Activated CD8-positive, alpha-beta memory T cell treated with anti-CD3 and anti-CD28 coated beads, Interleukin-2, amount 50 U/mL, for 1 hour (primary cell): ENCODE measurements at regions not wholly inside any gene's neighbourhood (a gene's known extent, or its start where the extent isn't known, plus 50 kb on each side); places are given as distances from the start of the nearest gene placed in this dataset.

ENCODE experiments used
- DNase-seq: peaks from one replicate; pipeline ENCODE4 v3.0.0-alpha.2; 2020; ENCODE audit errors: extremely low read depth

DNA sequence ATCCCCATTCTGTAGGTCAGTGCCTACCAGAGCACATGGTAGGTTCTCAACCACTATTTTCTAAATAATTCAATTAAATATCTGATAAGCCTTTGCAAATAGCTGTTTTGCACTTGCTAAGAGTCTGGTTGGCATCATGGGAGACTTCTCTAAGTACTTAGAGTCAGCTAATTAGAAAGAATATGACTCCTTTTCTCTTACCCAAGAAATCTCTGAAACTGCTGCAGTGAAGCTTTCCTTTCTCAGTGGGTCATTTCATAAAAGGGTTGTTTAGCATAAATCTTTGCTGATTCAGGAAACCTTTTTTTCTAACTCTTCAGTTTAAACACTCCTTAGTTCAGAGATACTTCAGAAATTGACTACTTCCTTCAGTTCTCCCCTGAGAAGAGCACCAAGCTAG is 438.9 kb downstream of the ADRA2A start:
- no peak for DNase-seq

GRCh38 chr10:111516144-111516543 is 439.3 kb downstream of the ADRA2A start:
- no peak for DNase-seq

DNA sequence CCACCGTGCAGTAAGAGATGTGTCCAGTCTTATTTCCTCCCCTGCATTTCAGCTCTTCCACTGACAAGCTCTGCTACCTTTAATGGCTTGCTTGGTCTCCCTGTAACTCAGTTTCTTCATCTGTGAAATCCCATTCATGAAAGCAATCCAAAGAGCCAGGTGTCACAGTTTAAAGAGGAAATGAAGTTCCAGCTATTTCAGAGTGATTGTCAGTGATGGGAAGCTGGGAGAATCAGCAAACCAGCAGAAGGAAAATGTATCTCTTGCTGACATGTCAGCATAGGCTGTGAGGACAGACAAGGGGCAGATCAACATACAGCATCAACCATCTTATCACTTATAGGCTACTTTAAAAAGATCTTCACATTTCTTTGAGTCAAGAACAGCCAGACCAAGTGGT is 445.3 kb downstream of the ADRA2A start:
- no peak for DNase-seq

DNA sequence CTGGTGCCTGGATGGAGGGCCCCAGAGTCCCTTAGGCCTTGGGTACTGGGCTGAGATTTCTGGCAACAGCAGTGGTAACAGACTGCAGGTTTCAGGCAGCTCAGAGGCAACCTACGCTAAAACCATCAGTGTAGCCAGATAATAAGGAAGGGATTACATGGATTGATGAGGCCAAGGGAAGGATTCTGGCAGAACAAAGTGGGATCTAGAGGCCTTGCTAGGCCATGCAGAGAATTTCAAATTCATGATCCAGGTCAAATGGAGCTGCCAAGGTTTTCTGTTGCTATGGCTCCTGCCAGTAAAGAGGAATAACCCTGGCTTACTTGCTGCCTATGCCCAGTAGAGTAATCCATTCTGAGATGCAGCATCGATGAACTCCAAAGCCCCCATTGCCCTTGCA is 445.7 kb downstream of the ADRA2A start:
- DNase-seq = no peak

DNA sequence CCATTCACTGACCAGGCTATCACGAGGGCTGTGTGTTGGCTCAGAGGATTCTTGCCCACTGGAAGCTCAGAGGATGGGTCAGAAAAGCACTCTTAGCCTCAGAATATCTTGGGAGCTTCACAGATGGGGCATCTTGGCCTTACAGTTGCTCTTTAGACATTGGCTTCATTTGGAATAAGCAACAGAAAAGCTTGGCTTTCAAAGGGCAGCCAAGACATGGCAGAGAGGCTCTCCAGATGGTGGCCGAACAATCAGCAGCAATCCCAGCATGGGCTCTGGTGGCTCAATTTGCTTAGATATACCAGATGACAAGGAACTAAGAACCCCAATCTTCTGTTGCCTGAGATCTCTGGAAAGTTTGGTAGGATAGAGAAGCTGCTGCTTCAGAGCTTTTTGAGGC is 446.2 kb downstream of the ADRA2A start:
- no peak for DNase-seq

- DNase-seq = no peak
These were observed 447.3 kb downstream of the ADRA2A start for GRCh38 chr10:111524134-111524533.

DNA sequence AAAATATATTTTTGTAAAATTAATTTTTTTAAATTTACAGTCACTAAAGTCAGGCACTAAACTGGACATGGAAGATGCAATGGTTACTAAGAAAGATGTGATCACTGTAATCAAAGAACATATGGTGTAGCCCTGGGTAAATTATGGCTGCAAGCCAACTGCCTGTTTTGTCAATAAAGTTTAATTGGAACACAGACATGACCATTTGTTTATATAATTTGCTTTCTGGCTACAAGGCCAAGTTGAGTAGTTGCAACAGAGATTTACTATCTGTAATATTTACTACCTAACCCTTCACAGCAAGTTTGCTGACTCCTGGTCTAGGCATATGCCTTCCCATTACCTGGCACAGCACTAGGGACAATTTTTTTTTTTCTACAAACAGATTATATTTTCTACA is 448.9 kb downstream of the ADRA2A start:
- DNase-seq = no peak

DNA sequence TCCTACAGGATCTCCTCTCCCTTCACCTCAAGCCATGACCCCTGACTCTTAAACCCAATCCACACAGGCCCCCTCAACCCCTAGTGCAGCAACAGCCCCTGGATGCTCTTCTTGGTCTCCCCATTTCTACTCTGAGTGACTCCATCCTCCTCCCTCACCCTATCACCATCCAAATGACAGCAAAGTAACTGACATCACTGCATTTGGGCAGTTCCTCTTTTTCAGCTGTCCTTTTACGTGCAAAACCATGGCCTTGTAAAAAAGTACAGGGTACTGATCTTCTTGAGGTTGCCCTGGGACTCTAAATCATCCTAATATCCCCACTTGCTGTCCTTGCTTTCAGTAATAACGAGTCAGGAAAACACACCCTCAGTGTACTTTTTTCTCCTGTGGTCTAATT is 454.9 kb downstream of the ADRA2A start:
- DNase-seq = no peak

DNA sequence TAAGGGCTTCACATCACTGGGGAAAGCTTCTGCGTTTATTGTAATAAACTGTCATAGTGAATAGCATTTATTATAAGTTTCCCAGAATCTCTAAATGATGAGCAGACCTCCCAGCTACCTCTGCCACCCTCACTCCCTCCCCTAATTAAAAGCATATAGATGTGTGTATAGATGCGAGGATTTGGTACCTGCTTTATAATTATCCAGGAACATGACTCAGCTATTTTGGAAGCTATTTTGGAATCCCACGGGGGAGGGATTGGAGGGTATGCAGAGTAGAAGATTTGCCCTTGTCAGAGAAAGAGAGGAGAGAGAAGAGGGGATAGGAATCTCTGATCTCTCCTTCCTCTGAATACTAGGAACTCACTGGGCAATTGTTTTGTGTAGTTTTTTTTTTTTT is 455.3 kb downstream of the ADRA2A start:
- DNase-seq = no peak

DNA sequence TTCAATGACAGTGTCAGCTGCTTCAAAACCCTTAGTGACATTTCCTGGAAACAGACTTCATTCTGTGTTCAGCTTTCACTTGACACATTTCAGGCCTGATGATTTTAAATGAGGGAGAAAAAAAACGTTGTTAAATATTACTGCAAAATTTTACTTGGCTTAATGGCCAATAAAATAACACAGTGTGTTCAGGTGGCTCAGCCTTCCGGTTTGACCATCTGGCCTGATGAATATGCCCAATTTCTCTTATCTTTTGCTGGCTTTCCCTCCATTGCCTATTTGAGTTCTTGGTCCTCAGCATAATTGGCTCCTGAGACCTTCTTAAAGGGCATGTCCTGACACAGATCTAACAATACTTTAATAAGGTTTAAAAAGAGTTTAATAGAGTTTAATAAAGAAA is 462.4 kb downstream of the ADRA2A start:
- no peak for DNase-seq

DNA sequence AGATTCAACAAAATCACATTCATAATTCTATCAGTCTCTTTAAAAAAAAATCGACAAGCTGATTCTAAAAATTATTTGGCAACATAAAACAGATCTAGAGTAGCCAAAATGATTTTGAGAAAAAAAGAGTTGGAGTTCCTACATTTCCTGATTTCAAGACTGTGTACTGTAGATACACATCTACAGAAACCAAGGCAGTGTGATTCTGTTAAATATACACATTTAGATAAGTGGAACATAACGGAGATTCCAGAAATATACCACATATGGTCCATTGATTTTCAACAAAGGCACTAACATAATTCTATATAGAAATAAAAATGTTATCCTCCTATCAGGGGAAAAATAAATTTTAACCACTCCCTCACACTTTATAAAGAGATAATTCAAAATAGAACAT is 467.0 kb downstream of the ADRA2A start:
- DNase-seq = no peak

GRCh38 chr10:111545861-111546605 is 469.2 kb downstream of the ADRA2A start:
- DNase-seq = no peak

GRCh38 chr10:111548084-111548726 is 471.4 kb downstream of the ADRA2A start:
- DNase-seq = no peak

DNA sequence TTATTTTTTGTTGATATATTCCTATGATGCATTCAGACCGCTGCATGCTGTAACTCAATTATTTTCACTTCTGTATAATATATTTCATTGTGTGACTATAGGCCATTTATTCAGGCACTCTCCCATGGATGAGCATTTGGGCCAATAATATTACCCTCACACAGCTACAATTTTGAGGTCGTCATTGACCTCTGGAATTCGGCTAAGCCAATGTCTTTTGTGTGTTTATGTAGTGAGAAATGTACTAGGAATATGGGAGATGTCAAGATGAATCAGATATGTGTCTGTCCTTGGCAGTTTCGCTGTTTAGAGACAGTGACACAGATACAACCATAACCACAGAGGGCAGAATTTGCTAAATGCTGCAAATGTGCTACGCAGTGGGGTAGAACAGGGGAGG is 474.2 kb downstream of the ADRA2A start:
- no peak for DNase-seq

GRCh38 chr10:111556666-111557065 is 479.8 kb downstream of the ADRA2A start:
- DNase-seq = no peak

GRCh38 chr10:111558211-111558610 is 481.4 kb downstream of the ADRA2A start:
- DNase-seq = no peak

- DNase-seq = no peak
These were observed 483.2 kb downstream of the ADRA2A start for GRCh38 chr10:111560027-111560426.

GRCh38 chr10:111561124-111561523 is 484.3 kb downstream of the ADRA2A start:
- no peak for DNase-seq

DNA sequence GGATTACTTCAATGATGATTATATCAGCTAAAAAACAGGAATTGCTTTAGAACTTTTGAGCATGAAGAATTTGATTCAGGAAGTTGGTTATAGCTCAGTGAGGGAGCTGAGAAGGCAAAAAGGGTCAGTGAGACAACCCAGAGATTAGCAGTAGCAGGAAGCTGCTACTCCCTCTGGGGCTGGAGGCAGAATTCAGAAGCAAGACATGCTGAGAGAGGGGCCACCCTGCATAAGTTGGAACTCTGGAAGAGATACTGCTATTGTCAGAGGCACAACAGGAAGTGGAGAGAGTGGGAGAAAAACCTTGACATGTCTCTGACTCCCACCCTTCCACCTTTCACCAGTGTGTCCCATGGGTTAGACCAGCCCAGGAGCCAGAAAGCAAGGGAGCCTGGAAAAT is 488.7 kb downstream of the ADRA2A start:
- no peak for DNase-seq

DNA sequence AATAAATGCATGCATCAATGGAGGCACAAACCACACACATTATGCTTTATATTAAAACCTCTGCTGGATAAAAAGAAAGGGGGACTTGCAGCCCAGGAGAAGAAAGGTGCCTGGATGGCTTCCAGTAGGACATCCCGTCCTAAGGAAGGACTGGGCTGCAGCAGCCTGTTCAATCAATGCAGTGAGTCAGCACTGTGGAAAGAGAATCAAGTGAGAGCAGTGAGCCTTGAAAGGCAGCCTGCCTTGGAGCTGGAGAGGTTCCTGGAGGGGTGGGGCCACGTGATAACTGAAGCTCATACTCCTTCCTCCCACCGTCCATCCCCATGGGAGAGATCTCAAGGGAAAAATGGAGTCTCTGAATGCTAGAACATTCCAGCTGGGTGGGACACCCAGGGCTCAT is 501.2 kb downstream of the ADRA2A start:
- DNase-seq = no peak

GRCh38 chr10:111579473-111579872 is 502.6 kb downstream of the ADRA2A start:
- no peak for DNase-seq

DNA sequence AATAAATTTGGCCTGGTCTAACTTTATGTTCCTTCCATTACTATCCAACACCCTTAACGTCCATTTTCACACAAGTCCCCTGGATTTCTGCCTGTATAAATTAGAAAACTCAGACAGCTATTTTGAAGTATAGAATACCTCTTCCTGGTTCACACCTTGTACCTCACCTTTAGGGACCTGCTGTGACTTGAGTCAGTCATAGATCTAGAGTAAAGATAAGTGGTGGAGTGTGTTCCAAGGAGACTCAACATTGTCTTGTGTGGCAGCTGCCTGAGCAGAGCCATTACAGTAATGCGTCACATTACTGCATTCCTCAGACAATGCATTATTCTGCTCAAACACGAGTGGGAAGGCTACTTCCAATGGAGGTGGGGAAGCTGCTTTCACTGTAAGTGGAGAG is 513.9 kb downstream of the ADRA2A start:
- no peak for DNase-seq

- DNase-seq = no peak
These were observed 516.7 kb downstream of the ADRA2A start for GRCh38 chr10:111593578-111593977.

DNA sequence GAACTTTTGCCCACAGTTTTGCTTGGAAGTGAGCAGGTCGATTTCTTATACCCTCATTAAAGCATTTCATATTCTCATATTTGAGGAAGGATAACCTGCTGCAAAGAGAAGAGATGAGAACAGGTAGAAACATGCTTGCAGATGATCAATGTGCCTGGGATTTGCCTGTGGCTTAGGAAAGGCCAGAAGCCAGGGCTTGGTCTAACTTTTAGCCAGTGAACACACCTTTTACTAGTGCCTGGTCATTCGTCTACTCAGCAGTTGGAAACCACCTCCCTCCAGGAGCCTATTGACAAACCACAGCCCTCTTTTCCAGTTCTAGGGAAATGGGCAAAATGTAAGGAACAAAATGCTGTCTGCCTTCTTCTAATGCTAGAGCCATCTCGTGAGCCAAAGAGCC is 518.3 kb downstream of the ADRA2A start:
- no peak for DNase-seq
